ENCODE measurements at regions not wholly inside any gene's neighbourhood (a gene's known extent, or its start where the extent isn't known, plus 50 kb on each side); places are given as distances from the start of the nearest gene placed in this dataset.
"Not testable (repeated sequence)": the region's sequence is repeated elsewhere in the genome, so short reads cannot be mapped to it uniquely, and the experiment has no call there.

DNA sequence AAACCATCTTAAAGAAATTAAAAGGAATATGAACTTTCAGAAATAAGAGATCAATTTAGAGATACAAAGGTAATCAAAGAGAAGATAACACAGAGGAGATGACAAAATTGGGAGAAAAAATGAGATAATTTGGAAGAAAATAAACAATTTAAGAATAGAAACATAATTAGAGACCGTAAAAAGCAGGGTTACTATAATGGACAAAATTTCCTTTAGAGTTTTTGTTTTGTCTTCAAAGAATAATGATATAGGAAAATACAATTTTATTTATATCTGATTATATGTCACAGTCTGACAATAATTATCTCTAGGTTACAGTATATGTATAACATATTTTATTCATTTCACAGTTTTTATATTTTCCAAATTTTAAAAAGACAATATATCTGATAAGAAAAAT lies 716.4 kb upstream of the ZNF804A start:
- in situ Hi-C loops (cut with HindIII; ENCODE audit: low pct_unique_long_range_greater_than_20kb, low sequenced_read_pairs), result no loop called here
- DNase-seq (ENCODE audit: low read depth, low spot score), result no peak

DNA sequence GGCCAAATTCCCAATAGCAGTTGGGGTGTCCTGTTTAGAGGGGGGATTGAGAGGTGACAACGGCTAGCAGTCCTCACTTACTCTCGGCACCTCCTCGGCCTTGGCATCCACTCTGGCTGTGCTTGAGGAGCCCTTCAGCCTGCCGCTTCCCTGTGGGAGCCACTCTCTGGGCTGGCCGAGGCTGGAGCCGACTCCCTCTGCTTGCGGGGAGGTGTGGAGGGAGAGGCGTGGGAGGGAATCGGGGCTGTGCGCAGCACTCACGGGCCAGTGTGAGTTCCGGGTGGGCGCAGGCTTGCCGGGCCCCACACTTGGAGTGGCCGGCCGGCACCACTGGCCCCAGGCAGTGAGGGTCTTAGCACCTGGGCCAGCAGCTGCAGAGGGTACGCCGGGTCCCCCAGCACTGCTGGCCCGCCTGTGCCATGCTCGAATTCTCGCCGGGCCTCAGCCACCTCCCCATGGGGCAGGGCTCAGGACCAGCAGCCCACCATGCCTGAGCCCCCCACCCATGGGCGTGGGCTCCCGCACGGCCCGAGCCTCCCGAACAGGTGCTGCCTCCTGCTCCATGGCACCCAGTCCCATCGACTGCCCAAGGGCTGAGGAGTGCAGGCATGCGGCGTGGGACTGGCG lies 705.9 kb upstream of the ZNF804A start:
- DNase-seq (ENCODE audit: low read depth, low spot score), result no peak
- in situ Hi-C loops (cut with HindIII; ENCODE audit: low pct_unique_long_range_greater_than_20kb, low sequenced_read_pairs), result no loop called here

DNA sequence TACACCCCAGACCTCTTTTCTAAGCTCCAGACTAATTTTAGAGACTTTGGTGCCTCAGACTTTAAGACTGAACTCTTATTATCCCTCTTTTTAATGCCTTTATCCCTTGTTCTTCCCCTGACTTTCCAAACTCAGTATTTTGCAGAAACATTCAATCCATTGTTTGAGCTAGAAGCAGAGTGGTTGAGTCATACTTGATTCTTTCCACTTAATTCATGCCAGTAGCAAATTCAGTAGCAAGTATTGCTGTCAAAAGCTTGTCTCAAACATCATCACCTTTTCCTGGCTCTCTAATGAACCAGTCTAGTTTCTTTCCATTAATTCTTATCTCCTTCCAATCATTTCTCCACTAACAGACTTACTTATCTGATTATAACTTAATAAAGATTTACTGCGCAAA lies 699.7 kb upstream of the ZNF804A start:
- no peak for DNase-seq (ENCODE audit: low read depth, low spot score)
- in situ Hi-C loops (cut with HindIII; ENCODE audit: low pct_unique_long_range_greater_than_20kb, low sequenced_read_pairs), result no loop called here

DNA sequence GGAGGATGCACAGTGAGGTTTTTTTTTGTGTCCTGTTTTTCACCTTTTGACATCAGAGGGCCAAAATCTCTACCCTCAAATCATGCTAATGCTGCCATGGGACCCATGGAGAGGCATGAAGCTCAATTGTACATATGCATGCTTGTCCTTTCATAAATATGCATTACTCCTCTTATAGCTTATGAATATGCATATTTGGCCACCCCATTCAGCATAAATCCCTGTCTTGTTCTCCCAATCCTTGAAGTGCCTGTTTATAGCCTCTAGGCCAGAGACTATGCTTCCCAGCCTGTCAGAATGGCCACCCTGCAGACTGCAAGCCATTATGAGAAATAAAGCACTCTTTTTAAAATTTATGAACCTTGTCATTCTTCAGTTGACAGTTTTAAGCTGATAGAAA lies 696.4 kb upstream of the ZNF804A start:
- no peak for DNase-seq (ENCODE audit: low read depth, low spot score)
- in situ Hi-C loops (cut with HindIII; ENCODE audit: low pct_unique_long_range_greater_than_20kb, low sequenced_read_pairs), result no loop called here

DNA sequence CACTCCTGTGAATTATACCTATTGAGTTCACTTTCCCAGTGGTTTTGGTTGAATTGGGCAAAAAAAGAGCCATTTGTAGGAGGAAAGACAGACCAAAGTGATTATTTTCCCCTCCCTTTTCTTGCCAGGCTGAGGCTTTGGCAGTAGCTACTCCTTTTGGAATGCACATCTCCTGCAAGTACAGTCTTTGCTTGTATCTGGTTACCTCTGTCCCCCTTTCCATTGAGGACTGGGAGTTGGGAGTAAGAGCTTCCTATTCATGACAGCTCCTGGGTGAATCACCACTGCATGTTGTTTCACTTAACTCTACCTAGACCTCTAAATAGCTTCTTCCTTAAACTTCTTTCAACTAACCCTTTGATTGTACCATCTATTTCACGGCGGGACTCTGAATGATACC lies 695.3 kb upstream of the ZNF804A start:
- in situ Hi-C loops (cut with HindIII; ENCODE audit: low pct_unique_long_range_greater_than_20kb, low sequenced_read_pairs), result no loop called here
- no peak for DNase-seq (ENCODE audit: low read depth, low spot score)

DNA sequence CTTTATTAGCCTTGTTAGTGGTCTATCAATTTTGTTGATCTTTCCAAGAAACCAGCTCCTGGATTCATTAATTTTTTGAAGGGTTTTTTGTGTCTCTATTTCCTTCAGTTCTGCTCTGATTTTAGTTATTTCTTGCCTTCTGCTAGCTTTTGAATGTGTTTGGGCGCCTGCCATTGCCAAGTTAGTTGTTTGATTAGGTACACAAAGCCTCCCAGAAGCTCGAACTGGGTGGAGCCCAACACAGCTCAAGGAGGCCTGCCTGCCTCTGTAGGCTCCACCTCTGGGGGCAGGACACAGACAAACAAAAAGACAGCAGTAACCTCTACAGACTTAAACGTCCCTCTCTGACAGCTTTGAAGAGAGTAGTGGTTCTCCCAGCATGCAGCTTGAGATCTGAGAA lies 682.3 kb upstream of the ZNF804A start:
- DNase-seq (ENCODE audit: low read depth, low spot score); in situ Hi-C loops (cut with HindIII; ENCODE audit: low pct_unique_long_range_greater_than_20kb, low sequenced_read_pairs): not testable (repeated sequence)

DNA sequence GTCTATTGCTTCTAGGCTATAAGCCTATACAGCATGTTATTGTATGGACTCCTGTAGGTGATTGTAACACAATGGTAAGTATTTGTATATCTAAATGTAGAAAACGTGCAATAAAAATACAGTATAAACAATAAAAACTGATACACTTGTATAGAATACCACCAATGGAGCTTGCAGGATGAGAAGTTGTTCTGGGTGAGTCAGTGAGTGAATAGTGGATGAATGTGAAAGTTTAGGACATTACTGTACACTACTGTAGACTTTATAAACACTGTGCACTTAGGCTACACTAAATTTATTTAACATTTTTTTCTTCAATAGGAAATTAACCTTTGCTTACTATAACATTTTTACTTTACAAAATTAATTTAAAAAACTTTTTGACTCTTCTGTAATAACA lies 679.2 kb upstream of the ZNF804A start:
- DNase-seq (ENCODE audit: low read depth, low spot score), result no peak
- in situ Hi-C loops (cut with HindIII; ENCODE audit: low pct_unique_long_range_greater_than_20kb, low sequenced_read_pairs), result no loop called here

DNA sequence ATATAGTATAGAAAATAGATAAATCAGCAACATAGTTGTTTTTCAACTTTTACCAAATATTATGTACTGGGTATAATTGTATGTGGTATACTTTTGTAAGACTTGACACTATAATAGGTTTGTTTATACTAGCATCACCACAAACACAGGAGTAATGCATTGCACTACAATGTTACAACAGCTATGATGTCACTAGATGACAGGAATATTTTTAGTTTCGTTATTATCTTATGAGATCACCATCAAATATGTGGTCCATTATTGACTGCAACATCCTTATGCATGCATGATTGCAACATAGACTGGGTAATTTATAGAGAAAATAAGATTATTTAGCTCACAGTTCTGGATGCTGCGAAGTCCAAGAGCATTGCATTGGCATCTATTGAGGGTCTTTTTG lies 678.4 kb upstream of the ZNF804A start:
- in situ Hi-C loops (cut with HindIII; ENCODE audit: low pct_unique_long_range_greater_than_20kb, low sequenced_read_pairs), result no loop called here
- no peak for DNase-seq (ENCODE audit: low read depth, low spot score)

DNA sequence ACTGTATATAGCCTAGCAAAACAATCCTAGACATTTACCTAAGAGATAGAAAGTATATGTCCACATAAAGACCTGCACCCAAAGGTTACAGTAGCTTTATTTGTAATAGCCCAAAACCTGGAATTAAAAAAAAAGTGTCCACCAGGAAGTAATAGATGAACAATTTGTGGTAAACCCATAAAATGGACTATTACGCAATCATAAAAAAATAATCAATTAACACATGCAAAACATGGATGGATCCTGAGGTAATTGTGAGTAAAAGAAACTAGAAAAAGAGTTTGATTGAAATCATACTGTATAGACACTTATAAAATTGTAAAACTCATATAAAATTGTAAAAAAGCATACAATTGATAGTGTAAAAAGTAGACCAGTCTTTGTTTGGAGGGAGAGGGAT lies 673.0 kb upstream of the ZNF804A start:
- DNase-seq (ENCODE audit: low read depth, low spot score), result no peak
- in situ Hi-C loops (cut with HindIII; ENCODE audit: low pct_unique_long_range_greater_than_20kb, low sequenced_read_pairs), result no loop called here

DNA sequence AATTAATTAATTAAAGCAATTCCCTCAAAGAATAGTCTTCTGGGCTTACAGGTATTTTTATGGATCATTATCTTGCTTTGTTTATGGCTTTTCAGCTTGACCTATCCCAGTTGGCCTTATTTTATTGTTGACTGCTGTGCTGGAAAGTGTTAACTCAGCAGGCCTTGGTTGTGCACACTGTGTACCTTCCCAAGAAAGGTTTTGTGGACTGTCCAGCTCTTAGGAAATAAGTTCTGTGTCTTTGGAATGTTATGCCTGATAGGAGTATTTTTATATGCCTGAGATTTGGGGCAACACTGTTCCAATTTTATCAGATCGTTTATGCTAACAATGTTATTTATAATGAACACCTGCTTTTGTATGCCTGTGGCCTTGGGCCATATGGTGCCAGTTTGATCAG lies 671.9 kb upstream of the ZNF804A start:
- DNase-seq (ENCODE audit: low read depth, low spot score), result no peak
- in situ Hi-C loops (cut with HindIII; ENCODE audit: low pct_unique_long_range_greater_than_20kb, low sequenced_read_pairs), result no loop called here

DNA sequence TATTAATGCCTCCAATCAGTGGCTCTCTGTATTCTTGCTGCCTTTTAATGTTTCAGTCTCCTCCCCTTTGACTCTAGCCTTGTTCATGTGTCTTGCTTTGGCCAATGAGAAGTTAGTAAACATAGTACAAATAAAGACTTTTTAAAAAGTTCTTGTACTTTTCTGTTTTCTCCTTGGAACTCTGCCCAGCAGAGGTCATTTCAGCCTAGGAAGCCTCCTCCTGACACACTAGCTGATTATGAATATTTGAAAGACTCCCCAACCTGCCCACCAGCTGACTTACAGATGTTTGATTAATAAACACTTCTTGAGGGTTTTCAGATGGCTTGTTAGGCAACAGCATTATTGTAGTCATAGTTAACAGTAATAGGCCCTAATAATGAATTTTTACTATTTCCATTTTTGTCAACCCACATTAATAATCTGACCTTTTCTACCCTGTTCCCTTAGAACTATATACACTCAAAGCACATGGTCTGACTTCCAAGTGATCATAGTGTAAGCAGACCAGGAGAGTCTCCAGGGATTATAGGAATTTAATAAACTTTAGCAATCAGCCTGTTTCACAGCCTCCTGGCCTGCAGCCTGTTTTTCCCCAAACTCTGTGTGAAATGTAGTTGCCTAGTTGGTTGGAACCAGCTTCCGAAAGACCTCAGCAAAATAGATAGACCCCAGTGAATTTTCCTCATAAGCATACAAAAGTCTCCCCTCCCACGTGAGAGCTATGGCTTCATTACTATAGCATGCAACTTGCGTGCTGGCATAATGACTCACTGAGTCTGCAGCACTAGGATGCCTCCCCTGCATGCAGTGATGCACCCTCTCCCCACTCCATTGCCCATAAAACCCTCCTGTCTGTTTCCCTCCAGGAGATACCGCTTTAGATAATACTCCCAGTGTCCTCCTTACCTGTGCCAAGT lies 670.7 kb upstream of the ZNF804A start:
- DNase-seq (ENCODE audit: low read depth, low spot score), result no peak
- in situ Hi-C loops (cut with HindIII; ENCODE audit: low pct_unique_long_range_greater_than_20kb, low sequenced_read_pairs), result no loop called here

DNA sequence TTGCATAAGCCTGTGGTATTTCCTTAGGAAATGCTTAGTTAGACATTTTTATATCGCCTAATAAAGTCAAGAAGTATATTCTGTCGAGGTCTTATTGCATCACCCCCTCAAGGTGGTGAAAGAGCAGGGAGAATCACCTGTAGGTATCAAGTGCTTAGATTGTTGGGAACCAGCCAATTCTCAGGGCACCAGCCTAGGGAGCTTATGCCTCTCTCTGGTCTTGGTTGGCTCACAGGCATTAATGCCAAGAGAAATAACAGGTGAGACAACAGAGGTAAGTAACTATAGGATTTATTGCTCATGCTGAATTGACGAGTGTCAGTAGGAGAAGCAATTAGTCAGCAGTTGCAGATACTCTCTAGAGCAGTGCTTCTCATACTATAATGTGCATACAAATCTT lies 663.3 kb upstream of the ZNF804A start:
- no peak for DNase-seq (ENCODE audit: low read depth, low spot score)
- in situ Hi-C loops (cut with HindIII; ENCODE audit: low pct_unique_long_range_greater_than_20kb, low sequenced_read_pairs), result no loop called here

DNA sequence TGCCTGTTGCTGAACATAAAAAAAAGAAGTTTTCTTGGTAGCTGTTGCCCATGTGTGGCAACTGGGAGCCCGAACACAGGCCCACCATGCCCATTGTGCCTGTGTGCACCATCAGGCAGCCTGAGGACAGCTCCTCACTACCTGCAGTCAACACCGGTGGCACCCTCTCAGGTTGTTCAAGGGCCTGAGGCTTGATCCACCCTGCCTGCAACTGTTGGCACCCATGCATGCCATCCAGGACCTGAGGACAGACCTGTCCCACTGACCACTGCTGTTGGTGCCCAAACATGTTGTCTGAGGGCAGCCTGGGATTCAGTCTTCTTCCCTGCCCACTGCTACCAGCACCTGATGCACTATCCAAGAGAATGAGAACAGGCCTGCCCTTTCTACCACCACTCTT lies 661.1 kb upstream of the ZNF804A start:
- no peak for DNase-seq (ENCODE audit: low read depth, low spot score)

DNA sequence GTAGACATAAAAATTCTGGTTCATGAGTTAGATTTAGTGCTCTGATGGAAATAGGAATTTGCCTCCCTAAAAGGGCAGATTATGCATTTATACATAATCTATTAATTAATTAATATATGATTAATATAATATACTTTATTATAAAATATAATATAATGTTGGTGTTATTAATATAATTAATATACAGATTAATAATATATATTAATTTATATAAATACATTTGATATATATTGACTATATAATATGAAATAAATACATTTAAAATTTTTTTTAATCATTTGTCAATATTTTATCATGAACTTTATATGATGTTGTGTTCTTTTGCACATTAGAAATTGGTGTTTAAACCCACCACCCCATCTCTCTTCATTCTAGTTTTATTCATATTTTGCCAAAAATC lies 652.1 kb upstream of the ZNF804A start:
- in situ Hi-C loops (cut with HindIII; ENCODE audit: low pct_unique_long_range_greater_than_20kb, low sequenced_read_pairs), result no loop called here
- no peak for DNase-seq (ENCODE audit: low read depth, low spot score)

More for the DNA sequence above, 661.1 kb upstream of the ZNF804A start:
- in situ Hi-C loops (cut with HindIII; ENCODE audit: low pct_unique_long_range_greater_than_20kb, low sequenced_read_pairs), result no loop called here

DNA sequence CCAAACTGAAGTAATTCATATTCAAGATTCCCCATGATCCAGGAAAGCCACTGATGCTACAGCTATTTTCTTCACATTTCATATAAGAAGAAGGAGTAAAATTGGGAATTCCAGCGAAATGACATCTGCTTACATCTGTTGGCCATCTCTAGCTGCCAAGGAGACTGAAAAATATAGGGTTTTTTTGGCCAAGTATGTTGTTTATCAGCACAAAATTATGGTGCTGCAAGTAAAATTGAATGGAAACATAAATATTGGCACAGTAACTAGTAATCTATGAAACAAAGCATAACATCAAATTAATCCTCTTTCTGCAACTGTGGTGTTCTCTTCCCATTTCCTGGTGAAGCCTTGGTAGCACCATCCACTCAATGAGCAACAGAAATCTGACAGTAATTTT lies 649.5 kb upstream of the ZNF804A start:
- no peak for DNase-seq (ENCODE audit: low read depth, low spot score)
- in situ Hi-C loops (cut with HindIII; ENCODE audit: low pct_unique_long_range_greater_than_20kb, low sequenced_read_pairs), result no loop called here

DNA sequence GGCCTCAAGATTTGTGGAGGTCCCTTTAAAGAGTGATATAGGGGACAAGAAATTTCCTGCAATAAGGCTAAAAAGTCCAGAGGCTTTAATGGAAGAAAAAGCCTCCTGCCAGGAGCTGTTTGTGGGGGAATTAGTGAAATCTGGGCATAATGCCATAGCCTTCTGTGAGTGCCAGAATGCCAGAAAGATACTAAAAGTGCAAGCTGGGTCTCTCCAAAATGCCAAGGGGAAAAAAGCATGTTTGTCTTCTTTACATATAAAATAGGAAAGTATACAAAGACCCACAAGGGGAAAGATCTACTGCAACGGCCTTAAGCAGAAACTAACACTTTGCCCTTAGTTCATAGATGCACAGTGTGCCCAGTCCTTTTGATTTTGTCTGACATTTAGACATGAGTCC lies 647.7 kb upstream of the ZNF804A start:
- DNase-seq (ENCODE audit: low read depth, low spot score), result no peak
- in situ Hi-C loops (cut with HindIII; ENCODE audit: low pct_unique_long_range_greater_than_20kb, low sequenced_read_pairs), result no loop called here

DNA sequence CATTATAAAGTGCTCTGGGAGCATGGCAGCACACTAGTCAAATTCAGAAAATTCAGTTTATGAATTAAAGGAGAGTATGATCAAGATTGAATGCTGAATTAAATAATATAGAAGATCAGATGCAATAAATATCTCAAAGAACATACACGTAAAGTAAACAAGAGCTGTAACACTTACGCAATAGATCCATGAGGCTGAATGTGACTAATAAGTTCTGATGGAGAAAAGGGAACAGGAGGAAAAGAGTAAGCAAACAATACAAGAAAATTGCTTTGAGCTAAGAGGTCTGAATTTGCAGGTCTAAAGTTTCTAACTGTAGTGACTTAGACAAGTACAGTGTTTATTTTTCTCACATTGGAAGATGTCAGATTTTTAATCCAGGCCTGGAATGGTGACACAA lies 646.7 kb upstream of the ZNF804A start:
- in situ Hi-C loops (cut with HindIII; ENCODE audit: low pct_unique_long_range_greater_than_20kb, low sequenced_read_pairs), result no loop called here
- no peak for DNase-seq (ENCODE audit: low read depth, low spot score)

DNA sequence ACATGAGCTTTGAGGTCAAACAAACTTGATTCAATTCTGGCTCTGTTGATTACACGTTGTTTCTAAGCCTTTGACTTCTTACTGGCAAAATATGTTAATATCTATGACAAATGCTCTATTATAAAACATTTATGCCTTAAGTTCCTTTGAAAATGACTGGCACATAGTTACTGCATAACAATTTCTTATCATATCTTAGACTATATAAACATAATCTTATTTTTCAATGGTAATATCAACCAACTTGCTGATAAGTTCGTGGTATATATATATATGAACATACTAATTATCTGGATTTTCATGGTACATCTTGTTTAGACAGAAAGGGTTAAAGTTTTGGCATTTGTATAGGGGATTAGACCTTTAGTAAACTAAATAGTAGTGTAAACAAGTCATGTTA lies 645.6 kb upstream of the ZNF804A start:
- no peak for DNase-seq (ENCODE audit: low read depth, low spot score)
- in situ Hi-C loops (cut with HindIII; ENCODE audit: low pct_unique_long_range_greater_than_20kb, low sequenced_read_pairs), result no loop called here

DNA sequence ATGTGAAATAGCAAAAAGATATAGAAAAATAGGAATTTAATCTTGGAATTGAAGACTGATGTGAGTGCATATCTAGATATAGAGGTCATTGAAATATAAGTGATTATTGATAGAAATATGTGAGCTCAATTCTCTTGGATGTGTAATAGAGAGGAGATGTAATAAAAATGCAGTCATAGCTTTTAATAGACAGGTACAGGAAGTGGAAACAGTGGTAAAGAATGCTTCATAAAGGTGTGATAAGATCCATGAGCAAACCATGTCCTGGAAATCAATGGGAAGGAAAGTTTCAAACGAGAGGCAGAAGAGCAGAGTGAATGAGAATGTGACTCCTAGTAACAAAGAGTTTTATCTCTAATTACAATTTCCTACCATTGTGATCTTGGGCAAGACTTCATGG lies 634.7 kb upstream of the ZNF804A start:
- no peak for DNase-seq (ENCODE audit: low read depth, low spot score)
- in situ Hi-C loops (cut with HindIII; ENCODE audit: low pct_unique_long_range_greater_than_20kb, low sequenced_read_pairs), result no loop called here

Data from SK-MEL-5 (cell line).